ENCODE measurements at regions not wholly inside any gene's neighbourhood (a gene's known extent, or its start where the extent isn't known, plus 50 kb on each side); places are given as distances from the start of the nearest gene placed in this dataset.

DNA sequence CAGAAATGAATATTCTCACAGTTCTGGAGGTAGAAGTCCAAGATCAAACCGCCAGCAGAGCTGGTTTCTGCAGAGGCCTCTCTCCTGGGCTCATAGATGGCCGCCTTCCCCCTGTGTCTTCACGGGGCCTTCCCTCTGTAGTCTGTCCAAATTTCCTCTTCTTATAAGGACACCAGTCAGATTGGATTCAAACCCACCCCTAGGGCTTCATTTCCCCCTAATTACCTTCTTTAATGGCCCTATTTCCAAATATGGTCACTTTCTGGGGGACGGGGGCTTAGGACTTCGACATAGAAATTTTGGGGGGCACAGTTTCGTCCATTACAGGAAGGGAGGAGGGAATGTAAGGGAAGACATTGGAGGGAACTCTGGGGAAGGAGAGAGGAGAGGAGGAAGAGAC lies 132.6 kb downstream of the DDX1 start:
- H3K36me3 Mint-ChIP-seq: no peaks in the 10 kb centered on the region

DNA sequence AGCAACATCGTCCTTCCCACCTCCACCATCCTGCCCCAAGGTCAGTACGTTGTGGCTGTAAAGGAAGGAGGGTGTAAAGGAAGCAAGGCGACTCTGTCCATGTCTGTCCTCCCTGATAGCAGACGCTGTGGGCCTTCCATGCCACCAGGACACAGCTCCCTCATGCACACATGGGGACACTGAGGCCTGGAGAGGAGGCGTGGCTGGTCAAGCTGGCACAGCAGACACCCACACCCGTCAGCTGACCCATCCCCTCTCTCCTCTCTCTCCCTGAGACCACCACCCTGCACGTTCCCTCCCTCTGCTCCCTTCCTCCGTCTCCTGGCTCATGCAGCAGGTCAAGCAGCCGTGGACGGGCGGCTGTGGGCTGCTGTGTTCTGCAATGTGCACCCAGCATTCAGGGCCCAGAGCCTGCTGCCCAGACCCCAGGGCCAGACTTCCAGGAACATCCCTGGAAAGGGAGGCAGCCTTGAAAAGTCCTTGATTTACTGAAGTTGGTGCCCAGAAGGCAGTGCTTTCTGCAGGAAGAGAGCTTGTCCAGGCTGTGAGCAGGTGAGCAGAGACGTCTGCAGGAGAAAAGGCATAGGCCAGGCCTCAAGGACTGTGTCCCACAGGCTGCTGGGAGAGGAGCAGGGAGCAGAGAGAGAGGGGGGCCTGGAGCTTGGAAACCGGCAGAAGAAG lies 133.6 kb downstream of the DDX1 start:
- Mint-ChIP-seq H3K27ac (no peak overlapping the region), H3K9me3 (no peaks in the 10 kb centered on the region), H3K36me3 (no peaks in the 10 kb centered on the region), H3K4me1 (no peaks in the 10 kb centered on the region), H3K4me3 (no peak overlapping the region), H3K27me3 (peaks cover 4% of the 10 kb centered on the region)

More for the DNA sequence above, 132.6 kb downstream of the DDX1 start:
- no peak overlapping the region for H3K27ac Mint-ChIP-seq
- no peaks in the 10 kb centered on the region for H3K4me1 Mint-ChIP-seq
- H3K9me3 Mint-ChIP-seq: no peaks in the 10 kb centered on the region
- no peak overlapping the region for H3K4me3 Mint-ChIP-seq
- H3K27me3 Mint-ChIP-seq: peaks cover 4% of the 10 kb centered on the region

DNA sequence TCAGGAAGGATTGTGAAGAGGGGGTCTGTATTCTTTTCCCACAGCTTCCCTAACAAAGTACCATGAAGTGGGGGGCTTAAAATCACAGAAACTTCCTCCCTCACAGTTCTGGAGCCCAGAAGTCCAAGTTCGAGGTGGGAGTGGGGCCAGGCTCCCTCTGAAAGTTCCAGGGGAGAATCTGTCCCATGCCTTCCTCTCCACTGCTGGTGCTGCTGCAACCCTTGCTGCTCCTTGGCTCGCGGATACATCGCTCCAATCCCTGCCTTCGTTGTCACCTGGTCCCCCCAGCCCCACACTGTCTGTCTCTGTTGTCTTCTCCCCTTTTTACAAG lies 134.1 kb downstream of the DDX1 start:
- no peak overlapping the region for H3K27ac Mint-ChIP-seq
- peaks cover 4% of the 10 kb centered on the region for H3K27me3 Mint-ChIP-seq

DNA sequence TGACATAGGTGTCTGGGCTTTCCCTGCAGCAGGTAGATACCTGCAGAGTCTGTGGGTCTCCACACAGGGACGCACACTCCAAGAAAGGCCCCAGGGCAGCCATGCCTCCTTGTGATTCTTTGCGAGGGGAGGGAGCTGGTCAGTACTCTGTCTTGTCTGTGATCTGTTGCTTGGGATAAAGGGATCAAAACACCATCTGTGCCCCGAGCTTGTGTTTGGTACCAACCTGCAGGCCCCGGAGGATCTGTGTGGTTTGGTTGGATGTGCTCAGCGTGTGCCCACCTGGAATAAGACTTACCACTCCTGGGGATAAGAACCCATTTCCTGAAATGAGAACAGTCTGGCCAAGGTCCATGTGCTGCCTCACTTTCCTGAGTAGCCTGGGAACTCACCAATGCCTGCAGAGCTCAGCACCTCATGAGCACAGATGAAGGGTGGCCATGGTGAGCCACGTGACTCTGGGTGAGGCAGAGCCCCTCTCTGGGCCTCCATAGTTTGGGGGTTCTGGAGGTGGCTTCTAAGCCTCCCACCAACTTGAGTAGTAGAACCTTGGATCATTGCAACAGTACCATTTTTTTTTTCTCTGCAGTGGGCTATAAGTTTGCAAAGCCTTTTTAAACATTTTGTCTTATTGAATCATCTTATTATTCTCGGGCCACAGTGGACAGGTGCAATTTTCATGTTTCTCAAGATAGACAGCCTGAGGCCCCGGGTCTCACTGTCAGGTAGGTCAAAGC lies 134.8 kb downstream of the DDX1 start:
- Mint-ChIP-seq H3K27ac (no peak overlapping the region), H3K27me3 (peaks cover 4% of the 10 kb centered on the region), H3K36me3 (no peaks in the 10 kb centered on the region), H3K4me1 (no peaks in the 10 kb centered on the region), H3K9me3 (no peaks in the 10 kb centered on the region), H3K4me3 (no peak overlapping the region)

More for the DNA sequence above, 134.1 kb downstream of the DDX1 start:
- Mint-ChIP-seq H3K4me1 (no peaks in the 10 kb centered on the region), H3K4me3 (no peak overlapping the region), H3K9me3 (no peaks in the 10 kb centered on the region), H3K36me3 (no peaks in the 10 kb centered on the region)

DNA sequence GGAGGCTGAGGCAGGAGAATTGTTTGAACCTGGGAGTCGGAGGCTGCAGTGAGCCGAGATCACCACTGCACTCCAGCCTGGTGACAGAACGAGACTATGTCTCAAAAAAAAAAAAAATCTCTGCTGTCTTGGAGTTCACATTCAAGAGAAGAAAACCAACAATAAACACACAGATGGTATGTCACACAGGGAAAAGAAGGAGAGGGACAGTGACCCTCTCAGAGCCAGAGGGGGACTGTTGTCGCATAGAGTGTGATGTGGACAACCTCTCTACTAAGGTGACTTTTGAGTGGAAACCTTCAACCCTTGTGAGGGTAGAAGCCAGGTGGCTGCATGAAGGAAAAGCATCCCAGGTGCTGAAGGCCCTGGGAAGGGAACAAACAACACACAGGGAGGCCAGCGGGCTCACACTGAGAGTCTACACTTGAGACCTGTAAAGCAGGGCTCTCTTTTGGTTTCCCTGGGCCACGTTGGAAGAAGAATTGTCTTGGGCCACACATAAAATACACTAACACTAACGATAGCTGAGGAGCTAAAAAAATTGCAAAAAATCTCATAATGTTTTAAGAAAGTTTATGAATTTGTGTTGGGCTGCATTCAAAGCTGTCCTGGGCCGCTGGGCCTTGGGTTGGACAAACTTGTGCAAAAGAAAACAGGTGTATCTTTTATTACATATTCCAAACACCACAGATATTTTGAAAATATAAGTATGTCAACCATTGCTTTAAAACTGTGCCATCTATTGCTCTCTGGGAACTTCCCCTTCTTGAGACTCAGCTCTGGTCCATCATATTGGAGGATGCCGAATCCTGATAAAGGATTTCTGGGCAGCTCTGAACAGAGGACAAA lies 136.0 kb downstream of the DDX1 start:
- Mint-ChIP-seq H3K27ac (peak overlapping the region; percentile 42), H3K36me3 (no peaks in the 10 kb centered on the region), H3K4me3 (no peak overlapping the region), H3K4me1 (no peaks in the 10 kb centered on the region), H3K9me3 (no peaks in the 10 kb centered on the region), H3K27me3 (peaks cover 4% of the 10 kb centered on the region)

DNA sequence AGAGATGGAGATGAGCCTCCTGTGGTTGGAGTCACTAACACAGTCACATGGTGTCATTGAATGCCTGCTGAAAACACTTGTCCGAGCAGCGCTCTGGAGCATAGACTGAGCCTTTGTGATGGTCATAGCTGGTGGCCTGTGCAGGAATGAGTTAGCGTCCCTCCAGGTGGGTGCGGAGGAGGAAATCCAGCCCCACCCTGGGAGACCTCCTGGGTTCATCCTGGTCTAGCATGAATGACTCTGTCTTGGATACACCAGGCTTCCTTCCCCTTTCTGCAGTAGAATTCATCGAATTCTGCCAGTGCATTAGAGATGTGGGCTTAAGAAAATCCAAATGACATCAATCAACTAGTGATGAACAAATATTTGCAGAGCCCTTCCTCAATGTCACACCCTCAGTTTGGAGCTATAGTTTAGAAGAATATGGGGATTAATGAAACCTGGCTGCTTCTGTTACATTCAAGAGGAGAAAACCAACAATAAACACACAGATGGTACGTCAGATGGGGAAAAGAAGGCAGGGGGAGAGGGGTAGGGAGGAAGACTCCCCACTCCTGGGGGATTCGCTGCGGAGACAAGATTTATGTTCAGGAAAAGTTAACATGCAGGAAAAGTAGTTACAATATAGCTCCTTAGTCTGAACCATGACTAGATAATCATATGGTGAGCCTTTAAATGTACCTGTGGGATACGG lies 136.7 kb downstream of the DDX1 start:
- Mint-ChIP-seq H3K36me3 (no peaks in the 10 kb centered on the region), H3K4me3 (no peak overlapping the region), H3K27me3 (peaks cover 4% of the 10 kb centered on the region), H3K4me1 (no peaks in the 10 kb centered on the region), H3K9me3 (no peaks in the 10 kb centered on the region), H3K27ac (no peak overlapping the region)

DNA sequence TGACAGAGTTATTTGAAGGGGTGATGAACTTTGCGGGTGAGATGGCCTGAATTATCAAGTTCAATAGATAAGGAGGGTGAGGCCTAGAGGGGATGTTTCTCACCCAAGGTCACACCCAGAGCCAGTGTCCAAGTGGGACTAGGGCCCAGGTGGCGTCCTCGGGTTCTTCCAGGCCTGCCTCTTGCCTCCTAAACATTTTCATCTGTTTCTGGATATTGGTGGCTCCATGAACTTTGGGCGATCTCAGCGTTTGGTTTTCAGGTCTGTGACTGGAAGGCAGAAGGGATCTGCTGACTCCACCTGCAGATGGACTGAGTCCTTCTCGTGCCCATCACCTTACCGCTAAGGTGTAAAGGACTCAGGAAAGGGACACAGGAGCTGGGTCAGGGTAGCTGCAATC lies 137.3 kb downstream of the DDX1 start:
- Mint-ChIP-seq H3K36me3 (no peaks in the 10 kb centered on the region), H3K27me3 (peaks cover 4% of the 10 kb centered on the region), H3K27ac (no peak overlapping the region), H3K4me3 (no peak overlapping the region), H3K9me3 (no peaks in the 10 kb centered on the region), H3K4me1 (no peaks in the 10 kb centered on the region)

DNA sequence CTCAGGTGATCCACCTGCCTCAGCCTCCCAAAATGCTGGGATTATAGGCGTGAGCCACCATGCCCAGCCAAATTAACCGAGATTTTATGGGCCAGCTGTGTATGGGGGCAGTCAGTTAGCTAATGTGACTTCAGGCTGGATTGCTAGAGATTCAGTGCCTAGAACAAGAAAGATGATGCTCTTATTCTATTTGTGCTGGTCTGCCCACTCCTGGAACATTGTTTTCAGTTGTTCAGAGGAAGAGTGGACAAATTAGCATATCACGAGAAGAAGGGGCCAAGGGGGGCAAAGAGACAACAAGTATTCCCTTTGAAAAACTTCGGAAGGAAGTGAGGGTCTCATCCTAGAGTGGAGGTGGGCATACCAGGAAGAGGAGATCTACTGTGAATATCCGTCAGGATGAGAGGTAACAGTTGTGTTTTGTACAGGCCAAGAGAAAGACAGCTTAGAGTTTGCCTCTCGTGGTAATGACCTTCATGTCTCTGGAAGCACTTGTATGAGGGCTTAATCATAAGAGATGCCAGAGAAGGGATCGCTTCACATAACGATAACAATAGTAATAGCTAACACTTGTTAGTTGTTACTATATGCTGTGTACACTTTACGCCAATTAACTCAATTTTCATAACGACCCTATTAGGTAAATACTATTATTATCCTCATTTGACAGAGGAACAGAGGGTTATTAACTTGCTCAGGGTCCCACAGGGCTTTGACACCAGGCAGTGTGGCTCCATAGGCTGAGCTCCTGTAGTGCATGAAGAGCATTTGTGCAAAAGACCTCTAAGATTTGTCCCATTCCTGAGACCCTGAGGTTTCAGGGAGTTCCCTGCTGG lies 138.3 kb downstream of the DDX1 start:
- Mint-ChIP-seq H3K27me3 (peaks cover 4% of the 10 kb centered on the region), H3K4me3 (no peak overlapping the region), H3K36me3 (no peaks in the 10 kb centered on the region), H3K9me3 (no peaks in the 10 kb centered on the region), H3K27ac (no peak overlapping the region), H3K4me1 (no peaks in the 10 kb centered on the region)

DNA sequence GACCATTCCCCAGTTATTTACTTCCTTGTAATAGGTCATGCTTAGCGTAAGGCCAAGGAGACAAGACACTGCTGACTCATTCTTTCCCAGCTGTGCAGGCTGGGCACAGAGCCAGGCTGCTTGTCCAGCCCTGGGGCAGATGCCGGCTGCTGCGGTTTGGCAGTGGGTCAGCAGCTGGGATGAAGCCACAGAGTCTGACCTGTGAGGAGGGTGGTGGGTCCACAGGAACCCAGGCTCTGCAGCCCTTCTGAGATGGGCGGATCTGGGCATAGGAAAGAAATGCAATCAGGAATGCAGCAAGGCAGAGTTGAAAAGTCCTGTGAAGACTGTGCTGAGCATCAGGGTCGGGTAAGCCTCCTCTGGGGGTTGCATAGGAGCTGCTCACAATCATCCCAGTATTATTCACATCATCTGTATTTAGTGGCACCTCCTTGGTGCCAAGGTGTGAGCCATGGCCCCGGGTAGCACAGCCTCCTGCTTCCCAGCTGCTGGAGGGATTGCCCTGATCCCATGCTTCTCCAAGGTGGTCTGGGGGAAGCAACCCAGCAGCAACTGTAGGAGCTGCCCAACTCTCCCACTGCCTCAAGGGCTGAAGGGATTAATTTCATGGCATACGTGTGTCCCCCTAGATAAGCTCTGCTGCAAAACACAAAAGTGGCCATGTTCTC lies 139.0 kb downstream of the DDX1 start:
- Mint-ChIP-seq H3K27me3 (peaks cover 4% of the 10 kb centered on the region), H3K9me3 (no peaks in the 10 kb centered on the region), H3K36me3 (no peaks in the 10 kb centered on the region), H3K27ac (no peak overlapping the region), H3K4me3 (no peak overlapping the region), H3K4me1 (no peaks in the 10 kb centered on the region)

DNA sequence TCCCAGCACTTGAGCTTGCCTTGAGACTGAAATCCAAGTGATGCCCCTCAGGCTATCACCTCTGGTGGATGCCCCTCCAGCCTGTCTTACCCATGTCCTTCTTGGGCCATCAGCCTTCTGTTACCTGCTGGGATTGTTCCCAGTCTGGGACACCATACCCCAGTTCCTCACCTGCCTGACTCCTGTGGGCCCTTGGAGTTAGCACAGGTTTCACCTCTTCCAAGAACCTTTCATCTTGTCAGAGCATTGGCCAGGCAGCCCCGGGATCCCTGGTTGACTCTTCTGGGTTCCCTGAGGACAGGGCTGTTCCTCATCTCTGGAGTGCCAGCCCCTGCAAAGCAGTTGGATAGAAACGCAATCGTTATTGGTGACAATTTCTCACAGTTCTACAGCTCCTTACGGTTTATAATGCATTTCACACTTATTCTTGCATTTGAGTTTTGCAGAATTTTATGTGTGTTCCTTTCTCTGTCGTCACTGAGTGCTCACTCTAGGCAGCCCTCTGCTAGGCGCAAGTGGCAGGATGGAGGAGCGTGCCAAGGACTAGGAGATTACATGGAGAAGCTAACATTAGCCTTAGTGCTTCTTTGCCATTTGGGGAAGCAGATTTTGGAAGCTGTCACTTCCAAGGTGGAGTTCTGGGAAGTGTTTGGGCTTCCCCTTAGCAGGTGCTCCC lies 139.7 kb downstream of the DDX1 start:
- no peaks in the 10 kb centered on the region for H3K9me3 Mint-ChIP-seq
- H3K27ac Mint-ChIP-seq: no peak overlapping the region
- no peaks in the 10 kb centered on the region for H3K4me1 Mint-ChIP-seq
- H3K4me3 Mint-ChIP-seq: no peak overlapping the region
- H3K27me3 Mint-ChIP-seq: peaks cover 4% of the 10 kb centered on the region
- no peaks in the 10 kb centered on the region for H3K36me3 Mint-ChIP-seq

DNA sequence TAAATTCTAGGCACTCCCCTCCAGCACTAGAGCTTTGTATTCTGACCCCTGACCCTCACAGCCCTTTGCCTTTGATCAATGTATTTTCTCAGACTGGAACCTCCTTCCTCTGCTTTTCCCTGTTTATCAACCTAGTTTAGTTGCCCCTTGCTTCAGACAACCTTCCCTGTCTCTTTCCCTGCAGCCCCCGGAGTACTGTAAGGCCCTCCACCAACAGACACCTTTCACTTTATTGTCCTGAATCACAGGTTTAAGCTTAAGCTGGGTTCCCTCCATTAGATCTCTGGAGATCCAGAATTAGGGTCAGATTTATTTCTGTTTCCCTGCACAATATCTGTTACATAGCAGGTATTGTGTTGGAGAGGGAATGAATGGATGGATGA lies 140.2 kb downstream of the DDX1 start:
- Mint-ChIP-seq H3K9me3 (no peaks in the 10 kb centered on the region), H3K4me1 (no peaks in the 10 kb centered on the region), H3K36me3 (no peaks in the 10 kb centered on the region), H3K27me3 (peaks cover 4% of the 10 kb centered on the region), H3K27ac (no peak overlapping the region), H3K4me3 (no peak overlapping the region)

DNA sequence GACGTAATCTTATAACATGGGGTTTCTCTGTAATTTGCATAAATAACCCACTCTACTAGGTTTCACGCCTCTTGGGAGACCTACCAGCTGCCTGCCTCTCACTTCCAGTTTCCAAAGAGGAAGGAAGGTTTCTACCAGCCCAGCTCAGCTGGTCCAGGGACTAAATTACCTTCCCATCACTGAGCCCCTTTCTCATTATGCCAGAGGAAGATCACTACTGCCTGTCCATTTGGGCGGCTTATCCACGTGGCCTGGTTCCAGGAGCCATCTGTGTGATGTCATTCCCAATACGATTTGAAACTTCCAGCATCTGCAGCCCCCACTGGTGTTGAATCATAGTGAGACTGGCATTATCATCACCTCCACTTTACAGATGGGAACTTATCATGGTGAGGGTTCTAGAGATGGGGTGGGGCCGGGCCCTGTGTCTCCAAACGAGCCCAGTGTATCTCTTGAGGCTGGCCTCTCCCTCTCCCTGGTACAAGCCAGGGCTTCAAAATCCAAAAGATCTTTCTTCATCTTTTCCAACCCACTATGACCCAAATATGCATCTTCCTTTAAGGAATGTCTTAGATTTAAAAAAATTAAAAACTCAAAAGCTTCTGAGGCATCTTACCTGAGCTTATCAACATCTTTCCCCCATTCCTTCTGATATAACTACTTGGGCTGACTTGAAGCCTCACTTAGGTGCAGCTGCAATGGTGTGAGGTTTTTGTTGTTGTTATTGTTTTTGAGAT lies 140.8 kb downstream of the DDX1 start:
- Mint-ChIP-seq H3K4me3 (no peak overlapping the region), H3K4me1 (no peaks in the 10 kb centered on the region), H3K9me3 (no peaks in the 10 kb centered on the region), H3K27ac (no peak overlapping the region), H3K36me3 (no peaks in the 10 kb centered on the region), H3K27me3 (peaks cover 4% of the 10 kb centered on the region)

DNA sequence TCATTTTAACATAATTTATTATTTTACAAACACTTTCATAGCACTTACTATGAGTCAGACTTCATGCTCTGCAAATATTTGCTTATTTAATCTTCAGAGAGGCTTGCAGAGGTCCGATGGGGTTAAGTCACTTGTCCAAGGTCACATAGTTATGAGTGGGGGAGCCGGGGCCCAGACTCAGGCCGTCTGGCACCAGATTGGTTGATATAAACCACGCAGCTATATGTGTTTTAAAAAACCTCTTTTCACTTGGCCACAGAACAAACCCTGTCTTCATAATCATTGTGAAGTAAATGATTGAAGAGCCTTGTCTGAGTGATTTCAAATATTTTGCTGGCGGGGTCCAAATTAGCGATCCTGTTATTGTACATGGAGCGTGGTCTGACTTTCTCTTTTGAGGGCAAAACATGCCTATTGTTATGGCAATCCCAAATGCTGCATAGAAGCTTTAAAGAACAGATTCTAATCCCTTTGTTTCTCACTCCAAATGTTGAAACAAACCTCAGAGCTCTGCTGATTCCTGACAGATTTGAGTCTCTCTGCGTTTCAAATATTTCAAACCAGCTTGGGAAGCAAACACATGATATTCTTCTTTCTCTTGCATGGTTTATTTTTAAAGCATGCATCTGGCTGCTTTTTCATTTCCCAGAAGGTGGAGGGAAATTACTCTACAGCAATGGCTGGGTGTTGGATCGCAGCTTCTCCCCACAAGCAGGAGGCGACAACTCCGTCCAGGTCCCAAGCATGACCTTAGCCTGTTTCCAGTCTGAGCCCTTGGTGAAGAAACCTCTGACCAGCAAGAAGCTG lies 142.4 kb downstream of the DDX1 start:
- no peak overlapping the region for H3K27ac Mint-ChIP-seq
- H3K4me1 Mint-ChIP-seq: no peaks in the 10 kb centered on the region
- H3K4me3 Mint-ChIP-seq: no peak overlapping the region
- no peaks in the 10 kb centered on the region for H3K9me3 Mint-ChIP-seq
- H3K36me3 Mint-ChIP-seq: no peaks in the 10 kb centered on the region
- H3K27me3 Mint-ChIP-seq: peaks cover 4% of the 10 kb centered on the region
